ENCODE measurements at regions not wholly inside any gene's neighbourhood (a gene's known extent, or its start where the extent isn't known, plus 50 kb on each side); places are given as distances from the start of the nearest gene placed in this dataset.

DNA sequence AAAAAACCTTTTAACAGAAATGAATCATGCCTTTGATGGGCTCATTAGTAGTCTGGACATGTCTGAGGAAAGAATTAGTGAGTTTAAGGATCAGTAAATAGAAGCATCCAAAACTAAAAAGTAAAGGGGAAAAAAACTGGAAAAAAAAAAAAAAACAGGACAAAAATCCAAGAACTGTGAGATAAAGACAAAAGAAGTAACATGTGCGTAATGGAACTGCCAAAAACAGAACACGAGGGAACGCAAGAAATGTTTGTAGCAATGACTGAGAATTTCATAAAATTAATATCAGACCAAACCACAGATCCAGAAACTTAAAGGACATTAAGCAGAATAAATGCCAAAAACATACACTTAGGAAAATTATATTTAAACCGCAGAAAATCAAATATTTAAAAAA, 77.4 kb downstream of the MS4A13 start:
- no peak for TF ChIP-seq CTCF (conservative IDR thresholded peaks at IDR 0.05)
- H3K23me2 ChIP-seq (ENCODE audit: insufficient read length, low read depth, low read length, poor library complexity, severe bottlenecking) = no peaks in the 10 kb centered on the region
- WGBS (ENCODE audit: extremely low coverage, insufficient read length, low lambda C conversion rate) = no CpG with 5 or more reads among the region's 4 CpGs

More for the DNA sequence above, 77.4 kb downstream of the MS4A13 start:
- DNase-seq = no peak
- no peak overlapping the region for H3K9ac ChIP-seq (ENCODE audit: extremely low read depth, insufficient read length, low read length)
- H3K9me3 Mint-ChIP-seq = no peaks in the 10 kb centered on the region; a peak in 1 of 5 replicates
- no peak overlapping the region for H4K91ac ChIP-seq (ENCODE audit: insufficient read length, low read depth, low read length)
- H2BK120ac ChIP-seq (ENCODE audit: low read depth, low read length, poor library complexity, severe bottlenecking) = no peak overlapping the region
- H3K4ac ChIP-seq (ENCODE audit: low read depth, low read length) = no peak overlapping the region
- no peaks in the 10 kb centered on the region for H3K27me3 Mint-ChIP-seq (ENCODE audit: low read depth)
- no peaks in the 10 kb centered on the region for H4K20me1 ChIP-seq (ENCODE audit: control insufficient read depth, insufficient read depth, insufficient read length)
- H2BK12ac ChIP-seq (ENCODE audit: insufficient read length, low read depth, low read length) = no peak overlapping the region
- H4K5ac ChIP-seq (ENCODE audit: insufficient read length, low read depth, low read length) = no peak overlapping the region
- H3T11ph ChIP-seq (ENCODE audit: low read length) = no peak overlapping the region
- no peak overlapping the region for H2BK15ac ChIP-seq (ENCODE audit: low read depth, low read length)
- no peaks in the 10 kb centered on the region for H3K9me3 ChIP-seq (ENCODE audit: control insufficient read depth, low read depth, low read length)
- no peaks in the 10 kb centered on the region for H3K27me3 ChIP-seq (ENCODE audit: insufficient read depth, low read length)
- H4K8ac ChIP-seq (replicated peaks; ENCODE audit: insufficient read length, low read depth, low read length) = no peak overlapping the region
- no peak overlapping the region for H2AFZ ChIP-seq (ENCODE audit: low read length)
- peaks cover 6% of the 10 kb centered on the region in 2 experiments; a peak in 3 of 4 replicates for H3K4me1 Mint-ChIP-seq
- H3K27ac Mint-ChIP-seq = no peak overlapping the region
- H2AK5ac ChIP-seq (ENCODE audit: insufficient read length, low read length) = no peak overlapping the region
- no peak overlapping the region for H3K56ac ChIP-seq (ENCODE audit: insufficient read length, low read depth, low read length)
- no peaks in the 10 kb centered on the region for H3K79me1 ChIP-seq (ENCODE audit: insufficient read depth, low read depth, low read length, poor library complexity, severe bottlenecking)
- H3K23ac ChIP-seq (ENCODE audit: insufficient read length, low read depth, low read length) = no peak overlapping the region
- H2BK5ac ChIP-seq (ENCODE audit: insufficient read length, low read length) = no peak overlapping the region
- H3K27ac ChIP-seq (ENCODE audit: insufficient read length, low read depth, low read length) = no peak overlapping the region
- no peak overlapping the region for H3K14ac ChIP-seq (ENCODE audit: insufficient read depth, low read length)
- no peak overlapping the region for H2BK20ac ChIP-seq (ENCODE audit: low read depth, low read length, poor library complexity, severe bottlenecking)
- no peak overlapping the region for H3K18ac ChIP-seq (ENCODE audit: insufficient read length, low read depth, low read length)
- no peaks in the 10 kb centered on the region for H3K79me2 ChIP-seq (ENCODE audit: insufficient read depth, low read length)
- H3K4me2 ChIP-seq (ENCODE audit: insufficient read depth, insufficient read length, low read length) = no peak overlapping the region
- no peaks in the 10 kb centered on the region for H3K36me3 Mint-ChIP-seq (ENCODE audit: insufficient read depth in 1 of 3, low read depth in 3 of 3)
- no peak overlapping the region for H3K4me3 Mint-ChIP-seq
- H3K4me1 ChIP-seq (ENCODE audit: insufficient read depth, low read length) = peaks cover 2% of the 10 kb centered on the region; the same call in 1 of the 2 replicates

All from H9 (cell line).